Neural progenitor cell (in vitro differentiated cells): ENCODE measurements at regions not wholly inside any gene's neighbourhood (a gene's known extent, or its start where the extent isn't known, plus 50 kb on each side); places are given as distances from the start of the nearest gene placed in this dataset.

Source experiments
- DNase-seq: peaks from one replicate; pipeline ENCODE4 v3.0.0-alpha.2; 2016; ENCODE audit warnings: low spot score
- H2AFZ ChIP-seq: fragments of 200-600 bp; sonication (generic); replicated peaks from 2 replicates; pipeline ENCODE4 v1.6.1; 2016; ENCODE audit warnings: antibody characterized with exemption
- H3F3A ChIP-seq: fragments of 200-600 bp; sonication (generic); 2 replicates; pipeline ENCODE4 v1.6.1; 2016; ENCODE audit warnings: antibody characterized with exemption, low read depth
- H3K27ac ChIP-seq: fragments of 200-600 bp; sonication (generic); 2 replicates; pipeline ENCODE4 v1.5.1; 2016; ENCODE audit warnings: mild to moderate bottlenecking
- H3K27me3 ChIP-seq: fragments of 200-600 bp; sonication (generic); 2 replicates; pipeline ENCODE4 v1.6.1; 2016; ENCODE audit warnings: mild to moderate bottlenecking, moderate library complexity
- H3K36me3 ChIP-seq: fragments of 200-600 bp; sonication (generic); 2 replicates; pipeline ENCODE4 v1.5.1; 2016
- H3K4me1 ChIP-seq: fragments of 200-600 bp; sonication (generic); 2 replicates; pipeline ENCODE4 v1.6.1; 2016; ENCODE audit warnings: mixed run types
- H3K4me2 ChIP-seq: fragments of 200-600 bp; sonication (generic); 2 replicates; pipeline ENCODE4 v1.6.1; 2016
- H3K4me3 ChIP-seq: fragments of 200-600 bp; sonication (generic); 2 replicates; pipeline ENCODE4 v1.5.1; 2016
- H3K79me2 ChIP-seq: fragments of 200-600 bp; sonication (generic); 2 replicates; pipeline ENCODE4 v1.6.1; 2016; ENCODE audit warnings: low read depth
- H3K9ac ChIP-seq: fragments of 200-600 bp; sonication (generic); 2 replicates; pipeline ENCODE4 v1.6.1; 2016
- H3K9me3 ChIP-seq: fragments of 200-600 bp; sonication (generic); 2 replicates; pipeline ENCODE4 v1.5.1; 2016; ENCODE audit warnings: low read depth
- H4K20me1 ChIP-seq: fragments of 200-600 bp; sonication (generic); 2 replicates; pipeline ENCODE4 v1.6.1; 2016; ENCODE audit warnings: low read depth
- H3K27ac Mint-ChIP-seq: 3 replicates; pipeline ENCODE4 v1.8.0; 2021; ENCODE audit warnings: mixed read lengths
- H3K27me3 Mint-ChIP-seq: 2 replicates; pipeline ENCODE4 v1.8.0; 2022; ENCODE audit warnings: low read depth, mild to moderate bottlenecking, inconsistent platforms, moderate library complexity, mixed read lengths; ENCODE audit not compliant: insufficient read depth
- H3K36me3 Mint-ChIP-seq: 3 replicates; pipeline ENCODE4 v1.8.0; 2021; ENCODE audit warnings: mixed read lengths
- H3K4me1 Mint-ChIP-seq: 3 replicates; pipeline ENCODE4 v1.8.0; 2021; ENCODE audit warnings: mixed read lengths
- H3K4me3 Mint-ChIP-seq: 3 replicates; pipeline ENCODE4 v1.8.0; 2021; ENCODE audit warnings: mild to moderate bottlenecking, moderate library complexity, mixed read lengths
- H3K9me3 Mint-ChIP-seq: 3 replicates; pipeline ENCODE4 v1.8.0; 2020; ENCODE audit warnings: mixed read lengths
- EZH2 ChIP-seq: fragments of 200-600 bp; sonication (generic); IDR thresholded peaks from 2 replicates; pipeline ENCODE4 v1.6.1; 2017; ENCODE audit warnings: antibody characterized with exemption, mild to moderate bottlenecking, moderate library complexity
- EZH2phosphoT487 ChIP-seq: fragments of 200-600 bp; sonication (generic); IDR thresholded peaks from 2 replicates; pipeline ENCODE4 v1.6.1; 2017; ENCODE audit warnings: antibody characterized with exemption
- TF ChIP-seq, protein P1 (sequence below): fragments of 200-600 bp; sonication (generic); IDR thresholded peaks from 2 replicates; pipeline ENCODE4 v1.5.1; 2017; ENCODE audit warnings: antibody characterized with exemption, mild to moderate bottlenecking

- H4K20me1 ChIP-seq, result no peaks in the 10 kb centered on the region
- H3F3A ChIP-seq, result no peaks in the 10 kb centered on the region
- DNase-seq, result no peak
- no peak overlapping the region for H3K9ac ChIP-seq
- no peaks in the 10 kb centered on the region for H3K79me2 ChIP-seq
- H3K4me3 ChIP-seq, result no peak overlapping the region
- H3K9me3 Mint-ChIP-seq, result peaks cover 2% of the 10 kb centered on the region
- H3K27ac Mint-ChIP-seq, result no peak overlapping the region
- H3K27ac ChIP-seq, result no peak overlapping the region
- H3K27me3 ChIP-seq, result no peaks in the 10 kb centered on the region
- TF ChIP-seq, protein P1, sequence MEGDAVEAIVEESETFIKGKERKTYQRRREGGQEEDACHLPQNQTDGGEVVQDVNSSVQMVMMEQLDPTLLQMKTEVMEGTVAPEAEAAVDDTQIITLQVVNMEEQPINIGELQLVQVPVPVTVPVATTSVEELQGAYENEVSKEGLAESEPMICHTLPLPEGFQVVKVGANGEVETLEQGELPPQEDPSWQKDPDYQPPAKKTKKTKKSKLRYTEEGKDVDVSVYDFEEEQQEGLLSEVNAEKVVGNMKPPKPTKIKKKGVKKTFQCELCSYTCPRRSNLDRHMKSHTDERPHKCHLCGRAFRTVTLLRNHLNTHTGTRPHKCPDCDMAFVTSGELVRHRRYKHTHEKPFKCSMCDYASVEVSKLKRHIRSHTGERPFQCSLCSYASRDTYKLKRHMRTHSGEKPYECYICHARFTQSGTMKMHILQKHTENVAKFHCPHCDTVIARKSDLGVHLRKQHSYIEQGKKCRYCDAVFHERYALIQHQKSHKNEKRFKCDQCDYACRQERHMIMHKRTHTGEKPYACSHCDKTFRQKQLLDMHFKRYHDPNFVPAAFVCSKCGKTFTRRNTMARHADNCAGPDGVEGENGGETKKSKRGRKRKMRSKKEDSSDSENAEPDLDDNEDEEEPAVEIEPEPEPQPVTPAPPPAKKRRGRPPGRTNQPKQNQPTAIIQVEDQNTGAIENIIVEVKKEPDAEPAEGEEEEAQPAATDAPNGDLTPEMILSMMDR, result no peak
- TF ChIP-seq EZH2phosphoT487 (no peak), EZH2 (no peak)
- H3K27me3 Mint-ChIP-seq, result peaks cover 3% of the 10 kb centered on the region
- no peak overlapping the region for H3K4me2 ChIP-seq
- H3K4me3 Mint-ChIP-seq, result no peak overlapping the region
- H3K36me3 ChIP-seq, result no peaks in the 10 kb centered on the region
- H3K4me1 ChIP-seq, result no peaks in the 10 kb centered on the region
- no peaks in the 10 kb centered on the region for H3K9me3 ChIP-seq
- H2AFZ ChIP-seq, result no peak overlapping the region
- H3K4me1 Mint-ChIP-seq, result no peaks in the 10 kb centered on the region
- no peaks in the 10 kb centered on the region for H3K36me3 Mint-ChIP-seq
Measured at GRCh38 chr19:31553112-31553845, 204.0 kb upstream of the TSHZ3 start.

DNA sequence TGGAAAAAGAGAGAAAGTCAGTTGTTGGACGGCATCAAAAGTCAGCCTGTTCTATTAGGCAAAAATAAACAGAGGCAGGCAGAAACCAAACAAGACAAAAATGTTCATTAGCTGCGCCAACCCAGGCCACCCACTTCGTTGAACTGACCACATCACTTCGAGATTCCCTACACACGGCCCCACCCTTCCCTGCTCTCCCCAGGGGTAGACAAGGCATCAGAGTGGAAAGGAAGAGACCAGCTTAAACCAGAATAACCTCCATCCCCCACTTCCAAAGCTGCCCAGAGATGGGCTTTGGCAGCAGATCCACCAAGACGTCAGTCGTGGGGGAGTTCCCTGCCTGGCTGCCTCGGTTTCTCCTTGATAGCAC is 204.6 kb upstream of the TSHZ3 start:
- Histone ChIP-seq H4K20me1 (no peaks in the 10 kb centered on the region), H3K4me2 (no peak overlapping the region), H3K27me3 (no peaks in the 10 kb centered on the region), H3K36me3 (no peaks in the 10 kb centered on the region), H3K9me3 (no peaks in the 10 kb centered on the region), H3K9ac (no peak overlapping the region), H3K4me3 (no peak overlapping the region), H3K27ac (no peak overlapping the region), H3K79me2 (no peaks in the 10 kb centered on the region), H2AFZ (no peak overlapping the region), H3F3A (no peaks in the 10 kb centered on the region), H3K4me1 (no peaks in the 10 kb centered on the region)
- H3K9me3 Mint-ChIP-seq, result peaks cover 2% of the 10 kb centered on the region
- no peak overlapping the region for H3K27ac Mint-ChIP-seq
- no peaks in the 10 kb centered on the region for H3K36me3 Mint-ChIP-seq
- TF ChIP-seq EZH2phosphoT487 (no peak), EZH2 (no peak)
- TF ChIP-seq, protein P1, result no peak
- DNase-seq, result no peak
- H3K27me3 Mint-ChIP-seq, result peaks cover 3% of the 10 kb centered on the region
- H3K4me3 Mint-ChIP-seq, result no peak overlapping the region
- no peaks in the 10 kb centered on the region for H3K4me1 Mint-ChIP-seq

- Histone ChIP-seq H3K36me3 (no peaks in the 10 kb centered on the region), H3K9ac (no peak overlapping the region), H3K79me2 (no peaks in the 10 kb centered on the region), H4K20me1 (no peaks in the 10 kb centered on the region), H3K27ac (no peak overlapping the region), H3F3A (no peaks in the 10 kb centered on the region), H2AFZ (no peak overlapping the region), H3K9me3 (no peaks in the 10 kb centered on the region), H3K4me1 (no peaks in the 10 kb centered on the region), H3K27me3 (no peaks in the 10 kb centered on the region), H3K4me3 (no peak overlapping the region), H3K4me2 (no peak overlapping the region)
- H3K4me1 Mint-ChIP-seq, result no peaks in the 10 kb centered on the region
- TF ChIP-seq EZH2 (no peak), EZH2phosphoT487 (no peak)
- TF ChIP-seq, protein P1, result no peak
- H3K36me3 Mint-ChIP-seq, result no peaks in the 10 kb centered on the region
- H3K4me3 Mint-ChIP-seq, result no peak overlapping the region
- DNase-seq, result no peak
- peaks cover 2% of the 10 kb centered on the region for H3K9me3 Mint-ChIP-seq
- no peak overlapping the region for H3K27ac Mint-ChIP-seq
- H3K27me3 Mint-ChIP-seq, result peaks cover 3% of the 10 kb centered on the region
Measured at GRCh38 chr19:31554360-31554759, 205.1 kb upstream of the TSHZ3 start.
